ENCODE measurements at regions not wholly inside any gene's neighbourhood (a gene's known extent, or its start where the extent isn't known, plus 50 kb on each side); places are given as distances from the start of the nearest gene placed in this dataset.
"Not testable (repeated sequence)": the region's sequence is repeated elsewhere in the genome, so short reads cannot be mapped to it uniquely, and the experiment has no call there.

GRCh38 chr5:82754759-82755158, 322.4 kb downstream of the TMEM167A start:
- no peak for DNase-seq

GRCh38 chr5:82754036-82754746, 323.0 kb downstream of the TMEM167A start:
- DNase-seq = no peak

GRCh38 chr5:82753374-82753773, 323.8 kb downstream of the TMEM167A start:
- DNase-seq = no peak

- DNase-seq = peak; percentile 48
Observed at GRCh38 chr5:82749461-82749820, 327.8 kb downstream of the TMEM167A start.

GRCh38 chr5:82748688-82749460, 328.3 kb downstream of the TMEM167A start:
- no peak for DNase-seq

GRCh38 chr5:82747986-82748385, 329.2 kb downstream of the TMEM167A start:
- no peak for DNase-seq

GRCh38 chr5:82745016-82745415, 332.2 kb downstream of the TMEM167A start:
- DNase-seq = no peak

GRCh38 chr5:82738681-82739269, 338.4 kb downstream of the TMEM167A start:
- no peak for DNase-seq

- no peak for DNase-seq
Observed at GRCh38 chr5:82735160-82735789, 341.9 kb downstream of the TMEM167A start.

- no peak for DNase-seq
Observed at GRCh38 chr5:82734347-82734746, 342.8 kb downstream of the TMEM167A start.

- DNase-seq = no peak
Observed at GRCh38 chr5:82730913-82731312, 346.3 kb downstream of the TMEM167A start.

GRCh38 chr5:82728926-82729702, 348.1 kb downstream of the TMEM167A start:
- DNase-seq = no peak

- DNase-seq = no peak
Observed at GRCh38 chr5:82723168-82723567, 354.0 kb downstream of the TMEM167A start.

GRCh38 chr5:82721087-82721410, 356.1 kb downstream of the TMEM167A start:
- no peak for DNase-seq

- no peak for DNase-seq
Observed at GRCh38 chr5:82720213-82721086, 356.7 kb downstream of the TMEM167A start.

- peak; percentile 52 for DNase-seq
Observed at GRCh38 chr5:82719368-82719767, 357.8 kb downstream of the TMEM167A start.

GRCh38 chr5:82717738-82718137, 359.5 kb downstream of the TMEM167A start:
- DNase-seq = no peak

GRCh38 chr5:82714732-82715131, 362.5 kb downstream of the TMEM167A start:
- not testable (repeated sequence) for DNase-seq

GRCh38 chr5:82713811-82714210, 363.4 kb downstream of the TMEM167A start:
- no peak for DNase-seq

GRCh38 chr5:82707741-82708140, 369.5 kb downstream of the TMEM167A start:
- no peak for DNase-seq

- DNase-seq = peak; percentile 29
Observed at GRCh38 chr5:82704381-82704780, 372.8 kb downstream of the TMEM167A start.
